ENCODE measurements at regions not wholly inside any gene's neighbourhood (a gene's known extent, or its start where the extent isn't known, plus 50 kb on each side); places are given as distances from the start of the nearest gene placed in this dataset.

GRCh38 chr5:13566871-13567339 is 377.6 kb downstream of the DNAH5 start:
- peak; percentile 59 for DNase-seq

- no peak for DNase-seq
These were observed 386.1 kb downstream of the DNAH5 start for GRCh38 chr5:13558408-13558807.

- peak; percentile 8 for DNase-seq
These were observed 390.6 kb downstream of the DNAH5 start for GRCh38 chr5:13553896-13554295.

GRCh38 chr5:13552361-13552760 is 392.1 kb downstream of the DNAH5 start:
- no peak for DNase-seq

GRCh38 chr5:13551645-13552044 is 392.8 kb downstream of the DNAH5 start:
- no peak for DNase-seq

GRCh38 chr5:13540168-13540750 is 404.2 kb downstream of the DNAH5 start:
- no peak for DNase-seq

- no peak for DNase-seq
These were observed 407.6 kb downstream of the DNAH5 start for GRCh38 chr5:13536933-13537332.

GRCh38 chr5:13533833-13534232 is 410.7 kb downstream of the DNAH5 start:
- DNase-seq = no peak

GRCh38 chr5:13529300-13529699 is 415.2 kb downstream of the DNAH5 start:
- DNase-seq = peak; percentile 5

GRCh38 chr5:13524936-13525335 is 419.6 kb downstream of the DNAH5 start:
- DNase-seq = no peak

GRCh38 chr5:13519131-13519530 is 425.4 kb downstream of the DNAH5 start:
- no peak for DNase-seq

- no peak for DNase-seq
These were observed 428.3 kb downstream of the DNAH5 start for GRCh38 chr5:13516195-13516594.

GRCh38 chr5:13511442-13511841 is 433.0 kb downstream of the DNAH5 start:
- DNase-seq = no peak

- DNase-seq = no peak
These were observed 433.9 kb downstream of the DNAH5 start for GRCh38 chr5:13510616-13511015.

- DNase-seq = no peak
These were observed 435.9 kb downstream of the DNAH5 start for GRCh38 chr5:13508559-13508958.

- DNase-seq = no peak
These were observed 439.2 kb downstream of the DNAH5 start for GRCh38 chr5:13505326-13505725.

- no peak for DNase-seq
These were observed 441.5 kb downstream of the DNAH5 start for GRCh38 chr5:13503017-13503416.

GRCh38 chr5:13501176-13501575 is 443.3 kb downstream of the DNAH5 start:
- peak; percentile 1 for DNase-seq

- DNase-seq = no peak
These were observed 446.2 kb downstream of the DNAH5 start for GRCh38 chr5:13498279-13498678.

- DNase-seq = no peak
These were observed 456.1 kb downstream of the DNAH5 start for GRCh38 chr5:13488254-13488931.

- no peak for DNase-seq
These were observed 463.7 kb downstream of the DNAH5 start for GRCh38 chr5:13480834-13481233.

- peak; percentile 15 for DNase-seq
These were observed 465.5 kb downstream of the DNAH5 start for GRCh38 chr5:13478831-13479465.

- DNase-seq = peak; percentile 69
These were observed 467.3 kb downstream of the DNAH5 start for GRCh38 chr5:13477118-13477737.

GRCh38 chr5:13472842-13473241 is 471.6 kb downstream of the DNAH5 start:
- no peak for DNase-seq

Measured in fibroblast of skin of scalp (primary cell).